GM12875 (cell line): ENCODE measurements at regions not wholly inside any gene's neighbourhood (a gene's known extent, or its start where the extent isn't known, plus 50 kb on each side); places are given as distances from the start of the nearest gene placed in this dataset.

Experiments used
- H3K4me3 ChIP-seq: one replicate; pipeline ENCODE4 v1.5.1; 2011; ENCODE audit warnings: low read depth, low read length, control low read depth
- TF ChIP-seq, protein P1 (sequence below): IDR thresholded peaks from 2 replicates; pipeline ENCODE4 v1.5.1; 2011; ENCODE audit warnings: low read depth, mild to moderate bottlenecking, control low read depth, inconsistent platforms, low read length, moderate library complexity, borderline replicate concordance; ENCODE audit not compliant: insufficient read depth

- H3K4me3 ChIP-seq: no peak overlapping the region
- TF ChIP-seq, protein P1, sequence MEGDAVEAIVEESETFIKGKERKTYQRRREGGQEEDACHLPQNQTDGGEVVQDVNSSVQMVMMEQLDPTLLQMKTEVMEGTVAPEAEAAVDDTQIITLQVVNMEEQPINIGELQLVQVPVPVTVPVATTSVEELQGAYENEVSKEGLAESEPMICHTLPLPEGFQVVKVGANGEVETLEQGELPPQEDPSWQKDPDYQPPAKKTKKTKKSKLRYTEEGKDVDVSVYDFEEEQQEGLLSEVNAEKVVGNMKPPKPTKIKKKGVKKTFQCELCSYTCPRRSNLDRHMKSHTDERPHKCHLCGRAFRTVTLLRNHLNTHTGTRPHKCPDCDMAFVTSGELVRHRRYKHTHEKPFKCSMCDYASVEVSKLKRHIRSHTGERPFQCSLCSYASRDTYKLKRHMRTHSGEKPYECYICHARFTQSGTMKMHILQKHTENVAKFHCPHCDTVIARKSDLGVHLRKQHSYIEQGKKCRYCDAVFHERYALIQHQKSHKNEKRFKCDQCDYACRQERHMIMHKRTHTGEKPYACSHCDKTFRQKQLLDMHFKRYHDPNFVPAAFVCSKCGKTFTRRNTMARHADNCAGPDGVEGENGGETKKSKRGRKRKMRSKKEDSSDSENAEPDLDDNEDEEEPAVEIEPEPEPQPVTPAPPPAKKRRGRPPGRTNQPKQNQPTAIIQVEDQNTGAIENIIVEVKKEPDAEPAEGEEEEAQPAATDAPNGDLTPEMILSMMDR: no peak
These were observed 467.7 kb upstream of the KLF6 start for GRCh38 chr10:4252701-4253100.

- H3K4me3 ChIP-seq: no peak overlapping the region
- TF ChIP-seq, protein P1: no peak
These were observed 465.5 kb upstream of the KLF6 start for GRCh38 chr10:4250587-4250887.

GRCh38 chr10:4249841-4250586 is 465.0 kb upstream of the KLF6 start:
- TF ChIP-seq, protein P1: no peak
- H3K4me3 ChIP-seq: no peak overlapping the region

DNA sequence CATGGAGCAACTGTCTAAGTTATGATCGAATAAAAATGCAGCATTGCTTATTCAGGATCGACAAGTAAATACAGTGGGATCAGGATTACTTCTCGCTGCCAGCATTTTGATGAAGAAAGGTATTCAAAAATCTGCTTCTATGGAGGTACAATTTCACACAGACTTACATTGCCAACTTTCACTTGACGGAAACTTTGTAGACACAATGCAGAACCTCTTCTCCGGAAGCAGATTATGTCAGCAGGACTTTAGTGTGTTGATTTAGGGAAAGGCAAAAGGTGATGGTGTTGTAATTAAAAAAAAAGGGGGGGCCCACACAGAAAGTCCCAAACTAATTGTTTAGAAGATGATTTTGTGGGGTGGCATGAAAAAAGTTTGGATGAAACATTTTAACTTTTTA is 462.4 kb upstream of the KLF6 start:
- no peak overlapping the region for H3K4me3 ChIP-seq
- TF ChIP-seq, protein P1: no peak

DNA sequence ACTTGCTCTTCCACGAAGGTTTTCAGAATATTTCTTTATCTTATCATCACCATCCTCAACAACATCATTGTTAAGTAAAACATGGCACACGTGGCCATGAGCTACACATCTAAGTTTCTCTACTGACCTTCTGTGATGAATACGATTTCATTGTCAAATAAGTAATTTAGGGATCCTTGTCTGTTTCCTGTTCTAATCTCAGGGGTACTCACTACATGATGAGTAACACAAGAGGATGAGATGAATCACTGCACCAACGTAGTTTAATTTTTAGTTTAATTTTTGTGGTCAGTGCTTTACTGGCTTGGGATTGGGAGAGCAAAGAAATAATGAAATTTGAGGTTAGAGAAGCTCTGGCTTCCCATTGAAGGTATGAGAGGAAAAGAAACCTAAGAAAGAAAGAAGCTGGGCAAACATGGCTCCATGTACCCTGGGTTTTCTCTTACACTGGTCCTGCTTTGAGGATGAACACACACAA is 461.9 kb upstream of the KLF6 start:
- no peak overlapping the region for H3K4me3 ChIP-seq
- TF ChIP-seq, protein P1: no peak

DNA sequence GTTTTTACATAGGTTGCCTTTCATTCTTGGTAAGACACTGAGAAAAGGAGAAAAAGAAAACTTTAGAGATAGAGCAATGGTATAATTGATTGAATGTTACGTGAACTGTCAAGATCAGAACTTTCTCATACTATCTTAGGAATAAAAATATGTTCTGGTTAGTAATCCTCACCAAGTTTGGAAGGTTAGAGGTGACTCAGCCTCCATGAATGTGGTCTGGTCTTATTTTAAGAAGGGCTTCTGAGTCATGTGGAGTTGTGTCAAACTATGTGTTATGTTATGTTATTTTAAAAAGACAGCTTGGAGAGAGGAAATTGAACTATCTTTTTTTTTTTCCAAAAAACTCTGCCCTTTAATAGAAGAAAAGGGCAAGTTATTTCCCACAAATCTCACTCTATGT is 458.6 kb upstream of the KLF6 start:
- TF ChIP-seq, protein P1: no peak
- H3K4me3 ChIP-seq: no peak overlapping the region

DNA sequence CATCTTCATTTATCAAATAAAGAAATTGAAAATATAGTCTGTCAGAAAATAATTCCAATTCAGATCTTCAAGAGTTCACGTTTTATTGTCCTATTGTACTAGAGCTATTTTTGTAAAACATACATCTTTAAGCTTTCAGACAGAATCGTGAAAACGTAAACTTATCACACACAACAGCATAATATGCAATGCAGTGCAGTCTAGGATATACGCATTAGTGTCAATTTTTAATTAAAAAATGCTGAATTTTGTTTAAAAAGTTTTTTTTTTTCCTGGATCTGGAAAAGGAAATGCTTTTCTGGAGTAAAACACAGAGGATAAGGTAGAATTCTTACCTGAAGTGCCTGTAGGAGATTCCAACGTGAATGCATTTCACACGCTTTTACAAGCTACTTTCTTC is 458.2 kb upstream of the KLF6 start:
- no peak overlapping the region for H3K4me3 ChIP-seq
- TF ChIP-seq, protein P1: no peak
